ENCODE measurements at regions not wholly inside any gene's neighbourhood (a gene's known extent, or its start where the extent isn't known, plus 50 kb on each side); places are given as distances from the start of the nearest gene placed in this dataset.

- Histone ChIP-seq H3K4me3 (no peak overlapping the region), H3K27ac (no peak overlapping the region), H3K79me2 (ENCODE audit: low read depth) (no peaks in the 10 kb centered on the region), H3K27me3 (ENCODE audit: insufficient read depth, low read depth) (no peaks in the 10 kb centered on the region), H3K9me2 (ENCODE audit: insufficient read depth) (no peaks in the 10 kb centered on the region), H3K4me1 (replicated peaks; ENCODE audit: insufficient read depth) (peaks cover 14% of the 10 kb centered on the region), H3K36me3 (ENCODE audit: low read depth) (no peaks in the 10 kb centered on the region), H3K4me2 (no peak overlapping the region), H3K9me3 (ENCODE audit: insufficient read depth, low read depth) (no peaks in the 10 kb centered on the region), H3F3A (ENCODE audit: insufficient read depth, low read depth) (no peaks in the 10 kb centered on the region), H4K20me1 (ENCODE audit: insufficient read depth) (no peaks in the 10 kb centered on the region), H2AFZ (no peak overlapping the region)
- BruUV-seq (replicated peaks): no TSS peak
- POLR2A ChIA-PET (ENCODE audit: unreplicated experiment): no interaction called here
- intact Hi-C loops (cut with micrococcal nuclease; ENCODE audit: unreplicated experiment): no loop called here
- CTCF ChIA-PET: no interaction called here
- DNase-seq: no peak
- TF ChIP-seq EZH2 (IDR thresholded peaks at IDR 0.05; ENCODE audit: low read depth): no peak
- TF ChIP-seq, protein P1, sequence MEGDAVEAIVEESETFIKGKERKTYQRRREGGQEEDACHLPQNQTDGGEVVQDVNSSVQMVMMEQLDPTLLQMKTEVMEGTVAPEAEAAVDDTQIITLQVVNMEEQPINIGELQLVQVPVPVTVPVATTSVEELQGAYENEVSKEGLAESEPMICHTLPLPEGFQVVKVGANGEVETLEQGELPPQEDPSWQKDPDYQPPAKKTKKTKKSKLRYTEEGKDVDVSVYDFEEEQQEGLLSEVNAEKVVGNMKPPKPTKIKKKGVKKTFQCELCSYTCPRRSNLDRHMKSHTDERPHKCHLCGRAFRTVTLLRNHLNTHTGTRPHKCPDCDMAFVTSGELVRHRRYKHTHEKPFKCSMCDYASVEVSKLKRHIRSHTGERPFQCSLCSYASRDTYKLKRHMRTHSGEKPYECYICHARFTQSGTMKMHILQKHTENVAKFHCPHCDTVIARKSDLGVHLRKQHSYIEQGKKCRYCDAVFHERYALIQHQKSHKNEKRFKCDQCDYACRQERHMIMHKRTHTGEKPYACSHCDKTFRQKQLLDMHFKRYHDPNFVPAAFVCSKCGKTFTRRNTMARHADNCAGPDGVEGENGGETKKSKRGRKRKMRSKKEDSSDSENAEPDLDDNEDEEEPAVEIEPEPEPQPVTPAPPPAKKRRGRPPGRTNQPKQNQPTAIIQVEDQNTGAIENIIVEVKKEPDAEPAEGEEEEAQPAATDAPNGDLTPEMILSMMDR (conservative IDR thresholded peaks at IDR 0.05): no peak
Measured at GRCh38 chr12:67410667-67411067, 141.5 kb downstream of the CAND1 start.

GRCh38 chr12:67411562-67411961 lies 142.4 kb downstream of the CAND1 start:
- Histone ChIP-seq H3F3A (ENCODE audit: insufficient read depth, low read depth) (no peaks in the 10 kb centered on the region), H3K27ac (no peak overlapping the region), H4K20me1 (ENCODE audit: insufficient read depth) (no peaks in the 10 kb centered on the region), H3K9me3 (ENCODE audit: insufficient read depth, low read depth) (no peaks in the 10 kb centered on the region), H3K4me1 (replicated peaks; ENCODE audit: insufficient read depth) (peaks cover 14% of the 10 kb centered on the region), H3K4me3 (no peak overlapping the region), H3K36me3 (ENCODE audit: low read depth) (no peaks in the 10 kb centered on the region), H3K9me2 (ENCODE audit: insufficient read depth) (no peaks in the 10 kb centered on the region), H2AFZ (no peak overlapping the region), H3K27me3 (ENCODE audit: insufficient read depth, low read depth) (no peaks in the 10 kb centered on the region), H3K79me2 (ENCODE audit: low read depth) (no peaks in the 10 kb centered on the region), H3K4me2 (no peak overlapping the region)
- ChIA-PET CTCF (no interaction called here), POLR2A (ENCODE audit: unreplicated experiment) (no interaction called here)
- no peak for DNase-seq
- TF ChIP-seq, protein P1 (conservative IDR thresholded peaks at IDR 0.05): no peak
- TF ChIP-seq EZH2 (IDR thresholded peaks at IDR 0.05; ENCODE audit: low read depth): no peak
- BruUV-seq (replicated peaks): no TSS peak
- intact Hi-C loops (cut with micrococcal nuclease; ENCODE audit: unreplicated experiment): no loop called here

- Histone ChIP-seq H3K27ac (no peak overlapping the region), H2AFZ (no peak overlapping the region), H3K4me1 (replicated peaks; ENCODE audit: insufficient read depth) (peaks cover 14% of the 10 kb centered on the region), H3K9me2 (ENCODE audit: insufficient read depth) (no peaks in the 10 kb centered on the region), H3K4me2 (peak overlapping the region; percentile 40), H3K79me2 (ENCODE audit: low read depth) (no peaks in the 10 kb centered on the region), H3K36me3 (ENCODE audit: low read depth) (no peaks in the 10 kb centered on the region), H3K9me3 (ENCODE audit: insufficient read depth, low read depth) (no peaks in the 10 kb centered on the region), H3K27me3 (ENCODE audit: insufficient read depth, low read depth) (no peaks in the 10 kb centered on the region), H4K20me1 (ENCODE audit: insufficient read depth) (no peaks in the 10 kb centered on the region), H3F3A (ENCODE audit: insufficient read depth, low read depth) (no peaks in the 10 kb centered on the region), H3K4me3 (no peak overlapping the region)
- no TSS peak for BruUV-seq (replicated peaks)
- intact Hi-C loops (cut with micrococcal nuclease; ENCODE audit: unreplicated experiment): no loop called here
- DNase-seq: peak in 1 of 2 experiments; percentile 71
- ChIA-PET CTCF (interaction anchor here (1.0 kb wide), 1 partner anchor 31 kb away, joined by 3 read pairs; no protein-coding TSS in a partner anchor), POLR2A (ENCODE audit: unreplicated experiment) (no interaction called here)
- no peak for TF ChIP-seq EZH2 (IDR thresholded peaks at IDR 0.05; ENCODE audit: low read depth)
- TF ChIP-seq, protein P1 (conservative IDR thresholded peaks at IDR 0.05): no peak
Measured at GRCh38 chr12:67413577-67413976, 144.4 kb downstream of the CAND1 start.
